SH-SY5Y (cell line): ENCODE measurements at regions not wholly inside any gene's neighbourhood (a gene's known extent, or its start where the extent isn't known, plus 50 kb on each side); places are given as distances from the start of the nearest gene placed in this dataset.

Source experiments
- GATA2 ChIP-seq: IDR thresholded peaks from 2 replicates; pipeline ENCODE4 v1.6.1; 2011; ENCODE audit warnings: mild to moderate bottlenecking, low read depth, low read length
- GATA3 ChIP-seq: IDR thresholded peaks from 2 replicates; pipeline ENCODE4 v1.6.1; 2011; ENCODE audit warnings: low read depth, mild to moderate bottlenecking, low read length, moderate library complexity

GRCh38 chr10:43963379-43963778 lies 314.7 kb upstream of the ZNF32 start:
- no peak for TF ChIP-seq GATA3
- TF ChIP-seq GATA2, result no peak
